Middle frontal gyrus (tissue), 1 donor: ENCODE measurements at regions not wholly inside any gene's neighbourhood (a gene's known extent, or its start where the extent isn't known, plus 50 kb on each side); places are given as distances from the start of the nearest gene placed in this dataset.
"Not testable (repeated sequence)": the region's sequence is repeated elsewhere in the genome, so short reads cannot be mapped to it uniquely, and the experiment has no call there.

Source experiments
- DNase-seq: peaks from one replicate; pipeline ENCODE4 v3.0.0-alpha.2; 2015; ENCODE audit warnings: low spot score; ENCODE audit errors: extremely low spot score

DNA sequence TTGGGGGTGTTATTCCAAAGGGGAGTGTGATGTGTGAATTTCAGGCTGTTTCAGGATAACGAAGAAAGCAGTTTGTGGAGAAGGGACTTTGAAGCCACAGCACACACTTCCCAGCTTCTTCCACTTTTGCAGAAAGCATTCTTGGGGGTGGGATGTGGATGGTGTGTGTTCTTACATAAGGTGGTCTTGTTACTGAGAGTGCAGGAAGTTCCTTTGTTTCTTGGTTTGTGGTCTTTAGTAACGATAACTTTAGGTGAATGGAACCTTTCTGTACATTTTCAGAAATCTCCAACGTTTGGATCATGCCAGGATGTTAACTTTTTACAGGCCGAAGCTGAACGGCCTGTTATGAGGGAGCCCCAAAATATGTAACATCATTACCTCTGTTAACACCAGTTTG, 251.8 kb downstream of the KCNRG start:
- no peak for DNase-seq

GRCh38 chr13:50267917-50268316, 252.7 kb downstream of the KCNRG start:
- DNase-seq: no peak

DNA sequence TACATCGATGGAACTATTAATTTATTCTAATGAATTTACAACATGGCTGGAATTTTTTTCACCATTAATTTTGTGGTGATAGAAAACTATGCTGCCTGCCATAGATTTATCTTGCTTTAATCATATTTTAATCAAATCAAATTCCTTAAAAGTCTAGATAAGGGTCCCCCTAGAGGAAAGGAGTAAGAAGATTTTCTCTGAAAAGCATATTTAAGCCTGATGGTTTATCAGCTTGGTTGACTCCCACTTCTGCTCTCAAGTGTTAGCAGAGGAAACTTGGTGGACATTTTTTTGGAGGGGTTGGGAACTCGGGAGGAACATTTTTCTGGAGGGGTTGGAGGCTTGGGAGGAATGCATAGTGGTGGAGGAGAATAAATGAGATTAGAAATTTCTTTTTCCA, 253.3 kb downstream of the KCNRG start:
- DNase-seq: no peak

DNA sequence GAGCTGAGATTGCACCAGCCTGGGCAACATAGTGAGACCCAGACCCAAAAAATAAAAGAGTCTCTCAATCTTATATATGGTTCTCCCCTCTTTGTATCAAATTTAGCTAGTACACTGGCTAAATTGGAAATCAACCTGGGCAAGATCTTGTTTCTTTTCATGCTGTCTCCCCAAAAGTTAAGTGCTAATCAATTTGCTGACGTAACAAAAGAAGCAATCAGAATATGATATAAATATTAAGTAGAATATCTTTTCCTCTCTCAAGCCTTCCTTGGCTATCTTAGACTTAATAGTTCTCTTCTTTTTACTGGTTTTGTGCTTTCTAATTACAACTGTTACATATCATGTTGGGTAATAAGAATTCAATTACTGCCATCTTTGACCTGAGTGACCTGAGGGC, 258.9 kb downstream of the KCNRG start:
- no peak for DNase-seq

GRCh38 chr13:50275392-50276063, 260.3 kb downstream of the KCNRG start:
- DNase-seq: no peak

DNA sequence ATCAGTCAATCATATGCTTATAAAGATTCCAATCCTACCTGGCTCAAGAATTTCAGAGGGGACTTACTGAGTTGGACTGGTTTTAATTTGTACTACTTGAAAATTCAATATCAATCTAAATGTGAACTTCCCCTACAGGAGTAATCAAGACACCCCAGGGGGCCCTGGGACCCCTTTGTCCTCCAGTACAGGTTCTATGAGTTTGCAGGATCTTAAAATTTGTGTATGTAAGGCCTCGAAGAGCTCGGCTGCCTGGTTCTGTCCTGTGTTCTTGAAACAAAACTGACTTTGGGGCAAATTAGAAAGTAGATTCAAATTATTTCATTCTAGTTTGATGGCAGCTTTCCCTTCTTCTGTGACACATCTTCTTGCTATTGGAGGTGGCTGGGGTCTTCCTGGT, 261.3 kb downstream of the KCNRG start:
- no peak for DNase-seq

DNA sequence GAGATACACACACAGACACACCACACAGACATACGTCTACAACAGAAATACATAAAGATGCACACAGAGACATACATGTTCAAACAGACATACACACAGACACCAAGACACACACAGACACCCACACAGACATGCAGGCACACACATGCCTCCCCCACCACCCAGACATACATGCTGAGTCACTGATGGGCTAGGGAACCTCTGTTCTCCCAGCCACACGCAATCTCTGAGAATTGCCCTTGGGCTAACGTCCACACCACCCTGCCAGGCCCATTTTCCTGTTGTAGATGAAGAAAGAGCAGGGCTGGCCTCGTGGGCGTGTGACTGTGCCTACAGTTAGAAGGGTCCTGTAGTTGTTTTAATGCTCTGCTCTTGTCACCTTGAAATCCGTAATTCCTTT, 261.9 kb downstream of the KCNRG start:
- DNase-seq: no peak

DNA sequence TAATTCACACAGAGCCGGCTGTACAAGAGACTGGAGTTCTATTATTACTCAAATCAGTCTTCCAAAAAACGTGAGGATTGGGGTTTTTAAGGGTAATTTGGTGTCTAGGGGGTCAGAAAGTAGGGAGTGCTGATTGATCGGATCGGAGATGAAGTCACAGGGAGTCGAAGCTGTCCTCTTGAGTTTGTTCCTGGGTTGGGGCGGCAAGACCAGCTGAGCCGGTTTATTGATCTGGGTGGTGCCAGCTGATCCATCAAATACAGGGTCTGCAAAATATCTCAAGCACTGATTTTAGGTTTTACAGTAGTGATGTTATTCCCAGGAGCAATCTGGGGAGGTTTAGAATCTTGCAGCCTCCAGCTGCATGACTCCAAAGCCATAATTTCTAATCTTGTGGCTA, 262.7 kb downstream of the KCNRG start:
- no peak for DNase-seq

- no peak for DNase-seq
These were observed 265.2 kb downstream of the KCNRG start for GRCh38 chr13:50280441-50280937.

GRCh38 chr13:50282016-50282415, 266.8 kb downstream of the KCNRG start:
- DNase-seq: no peak

DNA sequence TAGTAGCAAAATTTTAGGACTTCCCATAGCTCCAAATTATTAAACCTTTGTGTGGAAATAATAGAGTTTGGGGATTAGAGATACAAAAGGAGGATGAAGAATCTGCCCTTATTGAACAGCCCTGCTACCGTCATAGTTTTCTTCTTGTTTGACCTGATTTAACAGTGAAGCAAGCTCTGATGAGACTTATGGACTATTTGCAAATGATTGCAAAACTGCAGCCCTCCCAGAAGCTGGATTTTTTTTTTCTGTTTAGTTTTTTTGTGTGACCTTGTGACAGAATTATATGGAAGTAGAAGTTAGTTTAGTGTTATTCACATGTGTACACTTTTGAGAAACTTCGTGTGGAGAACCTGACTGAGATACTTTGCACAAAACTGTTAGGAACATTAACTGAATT, 267.8 kb downstream of the KCNRG start:
- DNase-seq: no peak

GRCh38 chr13:50284540-50284939, 269.3 kb downstream of the KCNRG start:
- DNase-seq: no peak

DNA sequence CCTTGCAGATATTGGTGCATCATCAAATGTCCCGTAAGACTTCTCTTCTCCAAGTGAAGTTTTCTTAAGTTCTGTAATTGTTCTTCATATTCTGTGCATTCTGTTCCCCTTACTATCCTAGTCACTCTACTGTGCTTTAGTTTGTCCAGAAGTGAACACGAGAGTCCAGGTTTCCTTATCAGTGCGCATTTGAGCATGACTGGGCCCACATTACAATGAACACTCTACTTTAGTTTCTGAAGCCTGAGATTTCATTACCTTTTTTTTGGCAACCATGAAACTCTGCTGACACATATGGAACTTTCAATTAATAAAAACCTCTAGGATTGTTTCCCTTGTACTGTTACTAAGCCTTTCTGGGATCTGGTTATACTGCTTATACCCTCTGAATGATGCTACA, 270.0 kb downstream of the KCNRG start:
- no peak for DNase-seq

DNA sequence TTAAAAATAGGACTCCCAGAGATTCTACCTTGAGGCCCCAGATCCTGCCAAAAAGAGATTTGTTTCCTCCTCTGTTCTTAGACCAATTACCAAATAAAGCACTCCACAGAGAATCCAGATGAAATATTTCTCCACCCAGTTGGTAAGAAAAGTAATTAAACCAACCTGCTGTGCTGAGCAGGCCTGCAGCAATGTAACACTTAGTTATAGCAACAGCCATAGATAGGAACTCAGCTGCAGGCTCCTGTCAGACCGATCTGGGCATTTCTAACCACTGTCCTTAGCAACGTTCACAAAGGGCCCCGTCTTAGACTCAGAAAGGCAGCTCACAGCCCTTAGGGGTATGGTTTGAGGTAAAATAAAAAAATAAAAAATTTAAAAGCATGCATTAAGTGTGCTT, 271.1 kb downstream of the KCNRG start:
- DNase-seq: no peak

DNA sequence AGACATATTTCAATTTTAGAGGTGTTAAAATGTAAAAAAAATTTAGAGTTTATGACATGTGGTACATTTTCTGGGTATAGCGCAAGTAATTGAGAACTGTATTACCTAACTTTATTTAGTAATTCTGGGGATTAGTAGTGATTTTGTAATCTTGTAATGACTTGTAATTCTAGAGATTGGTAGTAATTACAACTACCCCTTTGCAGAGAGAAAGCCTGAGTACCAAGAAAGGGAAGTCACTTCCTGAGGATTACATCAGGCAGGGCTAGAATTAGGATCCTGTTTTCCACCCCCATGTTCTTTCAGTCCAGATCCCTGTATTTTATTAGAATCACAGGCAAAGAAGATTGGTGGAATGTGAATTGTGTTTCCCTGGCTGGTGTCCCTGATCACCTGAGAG, 274.9 kb downstream of the KCNRG start:
- DNase-seq: no peak

DNA sequence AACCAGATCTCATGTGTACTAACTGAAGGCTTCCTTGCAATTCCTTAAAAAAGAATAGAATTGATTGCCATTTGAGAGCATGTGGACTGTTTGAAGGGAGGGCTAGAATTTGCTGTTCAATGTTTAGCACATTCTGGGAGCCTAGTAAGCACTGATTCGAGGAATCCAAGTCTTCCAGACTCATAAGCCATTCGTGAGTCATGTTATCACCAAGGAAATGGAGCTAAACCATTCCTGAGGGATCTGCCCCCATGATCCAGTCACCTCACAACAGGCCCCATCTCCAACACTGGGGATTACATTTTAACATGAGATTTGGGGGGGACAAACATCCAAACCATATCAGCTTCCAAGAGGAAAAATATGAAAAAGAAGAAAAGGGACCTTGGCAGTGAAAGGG, 276.4 kb downstream of the KCNRG start:
- DNase-seq: no peak

- no peak for DNase-seq
These were observed 276.8 kb downstream of the KCNRG start for GRCh38 chr13:50292081-50292480.

DNA sequence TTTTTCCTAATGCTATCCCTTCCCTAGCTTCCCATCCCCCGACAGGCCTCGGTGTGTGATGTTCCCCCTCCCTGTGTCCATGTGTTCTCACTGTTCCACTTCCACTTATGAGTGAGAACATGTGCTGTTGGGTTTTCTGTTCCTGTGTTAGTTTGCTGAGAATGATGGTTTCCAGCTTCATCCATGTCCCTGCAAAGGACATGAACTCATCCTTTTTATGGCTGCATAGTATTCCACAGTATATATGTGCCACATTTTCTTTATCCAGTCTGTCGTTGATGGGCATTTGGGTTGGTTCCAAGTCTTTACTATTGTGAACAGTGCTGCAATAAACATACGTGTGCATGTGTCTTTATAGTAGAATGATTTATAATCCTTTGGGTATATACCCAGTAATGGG, 279.2 kb downstream of the KCNRG start:
- DNase-seq: not testable (repeated sequence)

GRCh38 chr13:50299546-50300249, 284.5 kb downstream of the KCNRG start:
- no peak for DNase-seq

GRCh38 chr13:50303963-50304721, 288.9 kb downstream of the KCNRG start:
- no peak for DNase-seq

DNA sequence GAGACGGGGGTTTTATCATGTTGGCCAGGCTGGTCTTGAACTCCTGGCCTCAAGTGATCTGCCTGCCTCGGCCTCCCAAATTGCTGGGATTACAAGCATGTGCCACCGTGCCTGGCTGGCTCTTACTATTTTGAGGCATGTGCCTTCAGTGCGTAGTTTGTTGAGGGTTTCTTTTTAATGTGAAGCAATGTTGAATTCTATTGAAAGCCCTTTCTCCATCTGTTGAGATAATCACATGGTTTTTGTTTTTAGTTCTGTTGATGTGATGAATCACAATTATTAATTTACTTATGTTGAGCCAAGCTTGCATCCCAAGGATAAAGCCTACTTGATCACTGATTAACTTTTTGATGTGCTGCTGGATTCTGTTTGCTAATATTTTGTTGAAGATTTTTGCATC, 290.9 kb downstream of the KCNRG start:
- DNase-seq: no peak

GRCh38 chr13:50309318-50309717, 294.1 kb downstream of the KCNRG start:
- no peak for DNase-seq
